HG03196 (cell line): ENCODE measurements at regions not wholly inside any gene's neighbourhood (a gene's known extent, or its start where the extent isn't known, plus 50 kb on each side); places are given as distances from the start of the nearest gene placed in this dataset.
"Not testable (repeated sequence)": the region's sequence is repeated elsewhere in the genome, so short reads cannot be mapped to it uniquely, and the experiment has no call there.

Source experiments
- ATAC-seq: cut with Tn5 transposase; IDR thresholded peaks from one replicate; pipeline ENCODE4 v1.9.1; 2021; ENCODE audit not compliant: unreplicated experiment

DNA sequence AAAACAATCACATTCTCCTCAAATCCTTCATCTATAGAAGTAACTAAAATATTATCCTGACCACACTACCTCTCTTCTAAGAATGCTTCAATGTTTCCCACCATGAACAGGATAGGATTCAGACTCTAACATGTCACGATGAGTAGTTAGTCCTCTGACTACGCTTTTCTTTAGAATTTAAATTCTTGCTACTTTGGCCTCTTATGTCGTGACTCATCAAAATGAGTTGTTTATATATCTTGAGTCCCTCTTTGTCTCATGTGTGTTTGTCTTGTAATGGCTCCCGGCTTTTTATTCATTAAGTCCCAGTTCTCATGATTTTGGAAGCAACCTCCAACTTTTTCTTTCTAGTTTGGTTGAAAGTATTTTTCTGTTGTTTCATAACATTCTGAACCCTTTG is 1289.2 kb downstream of the DSC3 start:
- no peak for ATAC-seq

DNA sequence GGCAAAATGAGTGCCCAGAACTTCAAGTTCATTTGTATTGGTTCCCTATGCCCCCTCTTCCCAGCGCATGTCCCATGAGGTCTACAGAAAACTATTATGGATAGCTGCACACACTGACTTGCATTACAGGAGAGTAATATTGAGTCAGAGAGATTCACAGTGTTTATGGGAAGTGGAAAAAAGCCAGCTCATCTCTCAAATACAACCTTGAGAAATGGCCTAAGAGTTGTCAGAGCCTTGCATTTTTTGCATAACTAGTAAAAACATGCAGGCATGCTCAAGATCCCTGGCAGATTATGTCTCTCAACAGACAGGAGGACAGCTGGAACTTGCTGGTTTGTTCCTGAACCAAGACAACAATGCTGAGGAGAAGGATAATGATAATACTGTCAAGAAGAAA is 1292.8 kb downstream of the DSC3 start:
- ATAC-seq, result no peak

DNA sequence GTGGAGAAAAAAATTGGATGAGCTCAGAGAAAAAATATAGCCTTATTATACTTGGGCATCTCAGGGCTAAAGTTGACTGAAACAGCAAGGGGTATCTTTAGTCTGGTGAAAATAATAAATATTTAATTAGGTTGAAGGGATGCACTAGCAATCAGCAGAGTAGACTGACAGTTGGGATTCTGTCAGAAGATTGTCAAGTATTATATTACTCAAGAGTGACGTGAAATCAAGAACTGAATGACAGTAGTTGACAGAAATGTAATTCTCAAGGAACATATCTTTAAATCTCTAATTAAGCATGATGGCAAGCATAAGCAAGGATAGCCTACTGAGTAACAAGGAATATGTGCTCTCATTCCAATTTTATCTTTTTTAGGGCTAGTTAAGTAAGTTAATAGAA is 1301.1 kb downstream of the DSC3 start:
- ATAC-seq, result no peak

DNA sequence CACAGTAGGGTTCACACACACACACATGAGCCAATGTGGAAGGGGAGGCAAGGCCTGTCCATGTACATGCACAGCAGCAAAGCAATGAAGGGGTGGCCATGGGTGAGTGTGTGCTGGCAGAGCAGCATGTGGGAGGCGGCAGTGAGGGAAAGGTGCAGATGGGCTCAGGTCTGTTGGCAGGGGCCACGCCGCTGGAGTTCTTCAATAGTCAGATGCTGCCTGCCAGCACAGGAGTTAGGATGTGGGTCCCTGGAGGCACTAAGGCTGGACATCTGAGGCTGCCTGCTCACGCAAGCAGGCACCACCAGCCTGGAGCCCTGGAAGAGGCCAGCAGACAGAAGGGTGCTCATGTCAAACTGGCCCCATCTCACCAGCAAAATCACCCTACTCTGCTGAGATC is 1304.9 kb downstream of the DSC3 start:
- no peak for ATAC-seq

DNA sequence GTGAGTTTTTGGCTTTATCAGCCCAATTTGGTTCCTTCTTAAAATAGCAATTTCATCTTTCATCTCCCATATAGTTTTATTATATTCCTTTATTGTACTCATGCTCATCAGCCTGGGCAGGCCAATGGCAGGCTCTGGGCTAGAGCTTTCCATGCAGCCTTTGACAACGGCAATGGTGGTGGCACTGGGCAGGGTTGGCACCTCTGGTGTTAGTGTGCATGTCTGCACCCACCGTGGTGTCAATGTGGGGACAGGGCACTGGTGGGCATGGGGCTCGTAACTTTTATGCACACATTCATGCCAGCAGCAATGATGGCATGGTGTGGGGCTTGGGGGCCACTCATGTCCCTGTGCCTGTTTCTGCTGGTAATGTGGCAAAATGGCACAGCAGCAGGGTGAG is 1305.4 kb downstream of the DSC3 start:
- ATAC-seq, result no peak

DNA sequence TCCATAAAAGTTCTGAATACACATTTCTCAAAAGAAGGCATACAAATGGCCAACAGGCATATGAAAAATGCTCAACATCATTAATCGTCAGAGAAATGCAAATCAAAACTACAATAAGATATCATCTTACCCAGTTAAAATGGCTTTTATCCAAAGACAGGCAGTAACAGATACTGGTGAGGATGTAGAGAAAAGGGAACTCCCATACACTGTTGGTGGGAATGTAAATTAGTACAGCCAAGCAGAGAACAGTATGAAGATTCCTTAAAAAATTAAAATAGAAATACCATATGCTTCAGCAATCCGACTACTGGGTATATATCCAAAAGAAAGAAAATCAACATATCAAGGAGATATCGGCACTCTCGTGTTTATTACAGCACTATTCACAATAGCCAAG is 1312.5 kb downstream of the DSC3 start:
- ATAC-seq, result no peak

DNA sequence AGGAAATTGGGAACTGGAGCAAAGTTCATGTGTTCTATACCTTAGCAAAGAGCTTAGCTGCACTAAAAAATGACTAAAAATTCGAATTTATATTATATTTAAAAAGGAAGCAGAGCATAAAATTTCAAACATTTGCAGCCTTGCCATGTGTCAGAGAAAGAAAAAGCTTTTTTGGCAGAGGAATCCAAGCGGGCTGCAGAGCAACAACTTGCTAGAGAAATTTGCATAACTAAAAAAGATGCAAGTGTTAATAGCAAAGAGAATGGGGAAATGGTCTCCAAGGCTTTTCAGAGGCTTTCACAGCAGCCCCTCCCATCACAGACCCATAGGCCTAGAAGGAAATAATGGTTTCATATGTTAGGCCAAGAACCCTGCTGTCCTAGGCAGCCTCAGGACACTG is 1315.9 kb downstream of the DSC3 start:
- ATAC-seq, result no peak

DNA sequence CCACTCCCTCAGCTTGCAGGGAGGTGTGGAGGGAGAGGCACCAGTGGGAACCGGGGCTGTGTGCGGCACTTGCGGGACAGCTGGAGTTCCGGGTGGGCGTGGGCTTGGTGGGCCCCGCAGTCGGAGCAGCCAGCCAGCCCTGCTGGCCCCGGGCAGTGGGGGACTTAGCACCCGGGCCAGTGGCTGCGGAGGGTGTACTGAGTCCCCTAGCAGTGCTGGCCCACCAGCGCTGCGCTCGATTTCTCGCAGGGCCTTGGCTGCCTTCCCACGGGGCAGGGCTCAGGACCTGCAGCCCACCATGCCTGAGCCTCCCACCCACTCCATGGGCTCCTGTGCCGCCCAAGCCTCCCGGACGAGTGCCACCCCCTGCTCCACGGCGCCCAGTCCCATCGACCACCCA is 1319.1 kb downstream of the DSC3 start:
- not testable (repeated sequence) for ATAC-seq

DNA sequence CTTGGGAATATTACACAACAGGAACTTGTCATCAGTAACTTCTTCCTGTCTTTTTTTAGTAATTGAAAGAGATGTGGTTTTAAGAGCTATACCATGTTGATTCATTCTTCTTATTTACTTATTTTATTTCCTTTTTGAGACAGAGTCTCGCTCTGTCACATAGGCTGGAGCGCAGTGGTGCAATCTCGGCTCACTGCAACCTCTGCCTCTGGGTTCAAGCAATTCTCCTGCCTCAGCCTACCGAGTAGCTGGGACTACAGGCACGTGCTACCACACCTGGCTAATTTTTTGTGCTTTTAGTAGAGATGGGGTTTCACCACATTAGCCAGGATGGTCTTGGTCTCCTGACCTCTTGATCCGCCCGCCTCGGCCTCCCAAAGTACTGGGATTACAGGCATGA is 1326.6 kb downstream of the DSC3 start:
- not testable (repeated sequence) for ATAC-seq

DNA sequence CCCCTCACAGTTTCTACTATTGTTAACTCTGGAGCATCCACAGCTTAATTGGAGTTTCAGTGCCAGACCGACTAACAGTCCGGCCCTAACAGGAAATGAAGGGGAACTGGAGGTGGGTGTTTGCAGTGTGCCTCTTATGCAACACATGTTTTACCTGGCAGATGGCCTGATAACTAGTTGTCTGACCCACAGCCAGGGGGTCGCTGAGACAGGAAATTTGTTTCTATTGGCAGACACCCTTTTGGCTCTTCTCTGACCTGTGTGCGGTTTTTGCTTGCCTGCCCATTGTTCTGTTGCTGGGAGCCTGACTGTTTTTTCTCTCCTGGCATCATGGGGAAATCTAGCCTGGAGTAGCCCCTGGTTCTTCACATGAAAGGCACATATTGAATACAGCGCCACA is 1329.8 kb downstream of the DSC3 start:
- no peak for ATAC-seq

DNA sequence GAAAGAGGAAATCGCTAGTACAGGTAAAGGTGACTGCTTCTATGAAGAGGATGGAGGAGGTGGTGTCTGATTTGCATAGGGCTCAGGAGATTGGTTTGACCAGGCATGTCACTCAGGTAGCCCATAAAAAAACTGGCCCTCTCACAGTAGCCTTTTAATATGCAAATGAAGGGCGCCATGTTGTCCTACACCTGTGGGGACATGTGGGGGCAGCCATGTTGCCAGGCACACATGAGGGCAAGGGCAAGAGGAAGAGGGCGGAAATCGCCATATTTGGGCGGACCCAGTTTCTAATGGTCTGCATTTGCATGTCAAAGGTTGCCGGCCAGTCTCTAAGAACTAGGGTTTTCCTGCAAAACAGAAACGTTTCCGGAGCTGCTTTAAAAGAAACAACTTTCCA is 1330.6 kb downstream of the DSC3 start:
- no peak for ATAC-seq

DNA sequence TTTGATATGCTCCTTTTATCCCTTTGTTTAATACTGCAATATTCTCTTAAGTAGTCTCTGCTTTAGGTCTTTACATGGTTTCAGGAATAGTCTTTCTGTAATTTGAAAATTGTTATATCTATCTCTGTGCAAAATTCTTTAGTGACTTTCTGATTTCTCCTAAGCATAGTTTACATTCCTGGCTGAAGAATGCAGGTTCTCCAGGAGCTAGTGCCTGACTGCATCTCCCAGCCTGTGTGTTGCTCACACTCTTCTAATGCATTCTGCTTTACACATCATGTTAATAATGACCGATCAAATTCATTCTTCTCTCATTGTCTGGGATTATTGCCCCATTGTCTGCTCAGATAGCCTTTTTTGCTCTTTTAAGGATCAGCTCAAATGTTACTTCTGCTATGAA is 1349.2 kb downstream of the DSC3 start:
- no peak for ATAC-seq

DNA sequence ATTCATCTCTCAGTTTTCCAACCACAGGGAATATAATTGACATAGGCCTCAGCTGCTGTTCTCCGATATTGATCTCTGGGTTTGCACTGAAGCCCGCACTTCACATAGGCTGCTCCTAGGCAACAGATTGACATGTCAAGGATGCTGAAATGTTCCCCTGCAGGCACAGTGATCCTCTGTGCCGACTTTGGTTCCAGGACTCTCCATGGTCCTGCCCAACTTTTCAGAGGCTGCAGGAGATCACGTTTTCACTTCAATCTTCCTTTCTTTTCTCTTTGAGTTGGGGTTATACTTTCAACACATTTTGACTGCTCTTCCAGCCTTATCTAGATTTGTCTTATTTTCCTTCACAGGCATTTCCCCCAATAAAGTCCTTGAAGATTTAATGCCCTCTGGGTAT is 1361.0 kb downstream of the DSC3 start:
- ATAC-seq, result no peak

DNA sequence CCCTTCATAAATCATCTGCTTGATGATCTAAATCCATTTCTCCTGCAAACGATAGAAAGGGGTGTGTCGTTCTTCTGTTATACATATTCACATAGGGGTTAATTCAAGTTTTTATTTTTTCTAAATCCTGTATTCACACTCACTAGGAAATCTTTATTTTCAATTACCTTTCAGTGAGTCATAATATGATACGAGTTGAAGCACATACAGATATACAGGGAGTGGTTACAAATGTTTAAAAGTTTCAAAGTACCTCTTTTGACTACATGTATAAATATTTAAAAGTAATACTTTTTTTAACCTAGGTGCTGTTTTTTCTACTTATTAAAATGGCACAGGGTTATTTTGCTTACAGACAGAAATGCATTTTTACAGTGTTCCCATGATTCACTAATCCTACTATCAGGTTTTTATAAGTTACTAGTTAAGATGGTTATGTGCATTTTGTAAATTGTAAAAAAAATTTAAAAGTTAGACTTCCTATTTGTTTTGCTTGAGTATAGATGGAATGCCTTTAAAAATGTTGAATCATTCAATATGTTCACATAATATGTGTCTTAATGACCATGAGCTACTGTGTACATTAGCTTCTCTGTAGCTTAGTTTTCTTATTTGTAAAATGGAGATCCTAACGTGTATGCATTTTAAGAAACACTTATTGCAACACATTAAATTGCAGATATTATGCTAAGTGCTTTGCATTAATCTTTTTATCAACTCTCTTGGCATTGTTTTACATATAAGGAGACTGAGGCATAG is 1378.1 kb downstream of the DSC3 start:
- ATAC-seq, result no peak

DNA sequence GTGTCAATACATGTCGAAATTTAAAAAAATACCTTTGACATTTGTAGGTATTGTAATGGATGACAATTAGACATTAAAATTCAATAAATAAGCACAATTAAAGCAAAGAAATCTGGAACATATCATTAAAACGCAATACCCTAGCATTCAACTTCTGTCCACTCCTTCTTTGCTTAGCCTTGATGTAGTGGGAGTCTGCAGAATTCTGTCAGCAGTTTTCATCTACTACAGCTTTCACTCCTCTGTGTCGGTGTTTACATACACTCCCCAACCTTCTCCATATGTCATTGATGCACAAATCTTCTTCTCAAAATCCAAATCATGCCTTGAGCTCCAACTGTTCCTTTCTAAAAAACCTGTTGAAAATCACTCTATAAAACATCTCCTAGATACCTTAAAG is 1380.6 kb downstream of the DSC3 start:
- ATAC-seq, result no peak

DNA sequence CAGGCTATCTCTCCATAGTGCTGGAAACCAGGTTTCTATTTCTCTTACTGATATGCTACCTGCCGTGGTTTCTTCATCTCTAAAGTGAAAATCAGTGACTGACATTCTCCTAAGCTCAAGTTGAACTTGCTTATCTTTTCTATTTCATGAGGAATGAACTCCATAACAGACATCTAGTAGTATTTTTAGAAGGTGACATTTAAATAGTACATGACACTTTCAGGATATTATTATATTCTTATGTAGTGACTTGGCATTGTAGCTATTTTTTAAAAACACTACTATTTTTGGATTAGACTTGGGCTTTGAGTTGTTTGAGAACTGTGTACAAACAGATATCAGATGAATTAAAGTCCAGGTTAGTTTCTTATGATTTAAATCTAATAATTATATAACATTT is 1381.8 kb downstream of the DSC3 start:
- ATAC-seq, result no peak

DNA sequence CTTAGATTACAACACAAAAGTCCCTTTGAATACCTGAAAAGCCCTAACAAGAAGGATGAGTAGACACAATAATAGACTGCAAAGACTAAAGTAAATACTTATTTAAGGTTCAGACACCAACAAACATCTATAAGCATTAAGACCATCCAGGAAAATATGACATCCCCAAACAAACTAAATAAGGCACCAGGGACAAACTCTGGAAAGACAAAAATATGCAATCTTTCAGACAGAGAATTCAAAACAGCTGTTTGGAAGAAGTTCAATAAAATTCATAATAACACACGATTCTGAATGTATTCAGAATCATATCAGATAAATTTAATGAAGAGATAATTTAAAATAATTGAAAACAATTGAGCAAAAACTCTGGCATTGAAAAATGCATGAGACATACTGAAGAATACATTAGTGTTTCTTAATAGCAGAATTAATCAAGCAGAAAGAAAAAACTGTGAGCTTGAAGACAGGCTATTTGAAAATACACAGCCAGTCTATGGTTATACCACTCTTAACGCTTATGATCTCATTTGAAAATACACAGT is 1388.8 kb downstream of the DSC3 start:
- no peak for ATAC-seq

DNA sequence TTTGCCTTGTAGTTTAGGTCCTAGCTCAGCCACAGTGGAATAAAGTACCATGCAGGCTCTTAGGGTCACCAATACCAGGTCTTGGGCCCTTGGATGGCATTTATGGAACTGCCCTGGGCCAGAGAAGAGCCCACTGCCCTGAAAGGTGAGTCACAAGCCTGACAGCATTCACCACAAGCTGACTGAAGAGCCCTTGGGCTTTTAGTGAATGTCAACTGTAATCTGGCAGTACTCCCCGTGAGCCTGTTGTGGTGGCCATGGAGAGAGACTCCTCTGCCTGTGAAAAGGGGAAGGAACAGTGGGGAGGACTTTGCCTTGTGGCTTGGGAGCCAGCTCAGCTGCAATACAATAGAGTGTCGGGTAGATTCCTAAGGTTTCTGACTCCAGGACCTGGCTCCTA is 1389.7 kb downstream of the DSC3 start:
- ATAC-seq, result no peak

DNA sequence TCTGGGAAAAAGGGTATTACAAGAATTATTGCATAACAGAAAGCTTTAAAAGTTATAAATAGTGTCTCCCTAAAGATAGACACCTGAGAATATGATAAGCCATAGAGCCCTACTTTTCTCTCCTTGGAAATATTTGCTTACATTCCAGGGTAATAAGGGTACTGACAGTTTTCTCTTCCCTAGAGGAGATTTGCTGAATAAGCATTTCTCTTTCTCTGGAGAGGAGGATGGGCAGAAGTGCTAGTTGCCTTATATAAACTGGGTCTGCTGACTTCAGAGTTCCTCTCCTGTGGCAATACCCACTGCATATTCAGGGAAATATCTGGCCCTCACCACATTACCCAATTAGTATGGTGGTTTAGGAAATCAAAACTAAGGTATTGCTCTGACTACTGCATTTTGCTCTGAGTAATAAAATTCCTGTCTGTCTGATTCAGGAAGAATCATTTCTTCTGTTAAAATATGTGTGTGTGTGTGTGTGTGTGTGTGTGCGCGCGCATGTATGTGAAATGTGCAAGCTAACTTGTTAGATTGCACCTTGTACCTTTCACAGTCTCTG is 1391.3 kb downstream of the DSC3 start:
- ATAC-seq, result no peak

DNA sequence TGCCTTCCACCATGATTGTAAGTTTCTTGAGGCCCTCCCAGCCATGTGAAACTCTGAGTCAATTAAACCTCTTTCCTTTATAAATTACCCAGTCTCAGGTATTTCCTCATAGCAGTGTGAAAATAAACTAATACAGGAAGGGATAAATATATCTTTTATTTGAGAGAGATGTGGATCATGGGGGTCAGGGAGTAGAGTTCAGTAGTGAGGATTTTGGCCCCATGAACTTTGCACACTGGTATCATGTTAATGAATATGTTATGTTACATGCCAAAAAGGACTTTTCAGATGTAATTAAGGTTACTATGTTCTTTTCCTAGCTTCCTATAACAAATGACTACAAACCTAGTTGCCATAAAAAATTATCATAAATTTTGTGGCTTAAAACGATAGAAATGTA is 1393.7 kb downstream of the DSC3 start:
- no peak for ATAC-seq

DNA sequence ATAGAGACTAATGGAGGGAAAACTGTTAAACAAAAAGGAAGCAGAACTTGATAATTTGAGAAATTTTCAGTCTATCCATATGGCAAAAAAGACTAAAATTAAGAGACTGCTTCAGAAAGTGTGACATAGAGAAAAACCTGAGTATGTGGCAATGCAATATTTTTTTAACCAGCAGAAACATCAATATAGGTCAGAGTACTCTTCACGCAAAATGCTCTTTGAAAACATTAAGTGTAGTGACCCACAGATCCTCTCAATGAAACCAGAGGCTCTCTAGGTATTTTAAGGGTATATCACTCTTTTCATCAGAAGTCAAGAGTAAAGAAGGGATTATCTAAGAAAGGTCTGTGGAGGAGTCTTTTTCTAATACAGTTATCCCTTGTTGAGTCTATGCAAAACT is 1394.8 kb downstream of the DSC3 start:
- no peak for ATAC-seq

DNA sequence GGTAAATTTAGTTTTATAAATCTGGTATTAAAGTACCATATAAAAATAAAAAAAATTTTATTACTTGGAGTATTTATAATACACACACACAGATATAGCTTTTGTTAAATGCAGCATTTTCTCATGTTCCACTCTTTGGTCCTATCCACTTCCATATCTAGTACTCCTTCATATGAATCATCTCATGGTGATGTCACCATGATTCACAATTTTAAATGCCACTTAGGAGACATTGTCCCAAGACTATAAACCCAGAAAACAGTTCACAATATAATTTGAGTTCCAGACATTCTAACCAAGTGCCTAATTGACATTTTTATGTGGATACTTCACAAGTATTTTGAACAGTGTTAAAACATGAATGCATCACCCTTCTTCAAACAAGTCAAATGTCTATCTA is 1398.3 kb downstream of the DSC3 start:
- ATAC-seq, result no peak

DNA sequence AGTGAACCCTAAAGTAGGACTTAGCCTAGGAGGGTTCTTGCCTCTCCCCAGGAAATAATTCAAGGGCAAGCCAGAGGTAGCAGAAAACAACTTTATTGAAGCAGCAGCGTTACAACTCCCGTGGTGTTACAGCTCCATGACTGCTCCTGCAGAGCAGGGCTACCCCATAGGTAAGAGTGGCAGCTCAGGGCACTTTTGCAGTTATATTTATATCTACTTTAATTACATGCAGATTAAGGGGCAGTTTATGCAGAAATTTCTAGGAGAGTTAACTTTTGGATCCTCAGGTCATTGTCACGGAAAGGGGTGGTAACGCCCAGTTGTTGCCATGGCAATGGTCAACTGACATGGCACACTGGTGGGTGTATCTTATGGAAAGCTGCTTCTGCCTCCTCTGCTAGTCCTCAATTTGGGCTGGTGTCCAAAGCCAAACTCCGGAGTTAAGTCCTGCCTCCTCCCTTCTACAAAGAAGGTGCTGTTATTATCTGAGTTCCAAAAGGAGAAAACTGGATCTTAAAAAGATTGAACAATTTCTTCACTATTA is 1413.0 kb downstream of the DSC3 start:
- no peak for ATAC-seq
